AG09319 (cell line): ENCODE measurements at regions not wholly inside any gene's neighbourhood (a gene's known extent, or its start where the extent isn't known, plus 50 kb on each side); places are given as distances from the start of the nearest gene placed in this dataset.

Source experiments
- DNase-seq: peaks from one replicate; pipeline ENCODE4 v3.0.0-alpha.2; 2010; ENCODE audit warnings: low read depth; ENCODE audit errors: extremely low read depth
- CTCF ChIP-seq: IDR thresholded peaks from 2 replicates; pipeline ENCODE4 v1.5.1; 2011; ENCODE audit warnings: low read depth, mild to moderate bottlenecking, inconsistent platforms, low read length, moderate library complexity

GRCh38 chr2:226308323-226308680, 491.3 kb downstream of the IRS1 start:
- no peak for TF ChIP-seq CTCF
- DNase-seq = no peak

- no peak for DNase-seq
- TF ChIP-seq CTCF = no peak
Observed at GRCh38 chr2:226307487-226308322, 491.9 kb downstream of the IRS1 start.

GRCh38 chr2:226306969-226307368, 492.7 kb downstream of the IRS1 start:
- no peak for DNase-seq
- TF ChIP-seq CTCF = no peak

GRCh38 chr2:226304308-226304707, 495.3 kb downstream of the IRS1 start:
- no peak for DNase-seq
- TF ChIP-seq CTCF = no peak

- DNase-seq = no peak
- TF ChIP-seq CTCF = no peak
Observed at GRCh38 chr2:226303707-226304106, 495.9 kb downstream of the IRS1 start.

GRCh38 chr2:226300196-226300886, 499.3 kb downstream of the IRS1 start:
- no peak for DNase-seq
- no peak for TF ChIP-seq CTCF

- no peak for DNase-seq
- TF ChIP-seq CTCF = no peak
Observed at GRCh38 chr2:226299771-226300170, 499.8 kb downstream of the IRS1 start.
